ENCODE measurements at regions not wholly inside any gene's neighbourhood (a gene's known extent, or its start where the extent isn't known, plus 50 kb on each side); places are given as distances from the start of the nearest gene placed in this dataset.

DNA sequence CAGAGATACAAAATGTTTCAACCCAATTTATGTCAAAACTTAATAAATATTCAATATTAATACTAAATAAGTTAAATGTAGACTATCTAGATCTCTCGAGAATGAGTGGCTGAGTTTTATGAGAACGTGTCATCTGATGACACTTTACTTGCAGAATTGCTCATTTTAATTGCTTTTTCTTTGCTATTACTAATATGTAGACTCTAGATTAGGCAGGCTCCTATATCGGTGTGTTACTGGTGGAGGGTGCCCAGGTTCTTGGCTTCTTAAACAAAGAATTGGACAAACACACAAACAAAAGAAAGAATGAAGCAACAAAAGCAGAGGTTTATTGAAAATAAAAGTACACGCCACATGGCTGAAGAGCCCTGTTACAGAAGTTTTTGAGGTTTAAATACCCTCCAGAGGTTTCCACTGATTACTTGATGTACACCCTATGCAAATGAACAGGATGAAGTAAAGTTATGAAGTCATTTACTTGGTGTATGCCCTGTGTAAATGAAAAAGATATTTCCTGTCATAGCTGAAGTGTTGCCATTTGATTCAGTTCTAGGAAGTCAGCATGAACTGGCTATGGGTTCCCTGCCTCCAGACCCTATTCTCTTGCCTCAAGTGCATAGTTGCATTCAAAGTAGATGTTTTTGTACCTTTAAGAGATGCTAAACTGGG lies 122.9 kb upstream of the ITGA4 start:
- TF ChIP-seq, protein P1, sequence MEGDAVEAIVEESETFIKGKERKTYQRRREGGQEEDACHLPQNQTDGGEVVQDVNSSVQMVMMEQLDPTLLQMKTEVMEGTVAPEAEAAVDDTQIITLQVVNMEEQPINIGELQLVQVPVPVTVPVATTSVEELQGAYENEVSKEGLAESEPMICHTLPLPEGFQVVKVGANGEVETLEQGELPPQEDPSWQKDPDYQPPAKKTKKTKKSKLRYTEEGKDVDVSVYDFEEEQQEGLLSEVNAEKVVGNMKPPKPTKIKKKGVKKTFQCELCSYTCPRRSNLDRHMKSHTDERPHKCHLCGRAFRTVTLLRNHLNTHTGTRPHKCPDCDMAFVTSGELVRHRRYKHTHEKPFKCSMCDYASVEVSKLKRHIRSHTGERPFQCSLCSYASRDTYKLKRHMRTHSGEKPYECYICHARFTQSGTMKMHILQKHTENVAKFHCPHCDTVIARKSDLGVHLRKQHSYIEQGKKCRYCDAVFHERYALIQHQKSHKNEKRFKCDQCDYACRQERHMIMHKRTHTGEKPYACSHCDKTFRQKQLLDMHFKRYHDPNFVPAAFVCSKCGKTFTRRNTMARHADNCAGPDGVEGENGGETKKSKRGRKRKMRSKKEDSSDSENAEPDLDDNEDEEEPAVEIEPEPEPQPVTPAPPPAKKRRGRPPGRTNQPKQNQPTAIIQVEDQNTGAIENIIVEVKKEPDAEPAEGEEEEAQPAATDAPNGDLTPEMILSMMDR (IDR thresholded peaks at IDR 0.05; ENCODE audit: borderline replicate concordance, extremely low read depth, low read length, poor library complexity, severe bottlenecking), result no peak
- no peak for TF ChIP-seq EZH2 (IDR thresholded peaks at IDR 0.05; ENCODE audit: borderline replicate concordance, low read depth, low read length, severe bottlenecking)
